IMR-90 (cell line): ENCODE measurements at regions not wholly inside any gene's neighbourhood (a gene's known extent, or its start where the extent isn't known, plus 50 kb on each side); places are given as distances from the start of the nearest gene placed in this dataset.

ENCODE experiments used
- ATAC-seq: fragments of 200-7000 bp; cut with Tn5 transposase; 2 replicates; pipeline ENCODE4 v1.9.1; 2020; ENCODE audit warnings: low read depth, mild to moderate bottlenecking, moderate library complexity
- BruUV-seq: library from RNA; stranded (reverse); fragments of 400-500 nt; replicated peaks from 2 replicates; lab custom pipeline; 2021; lab: Mats Ljungman, UMichigan
- CTCF ChIA-PET: fragments of 300-600 bp; formaldehyde crosslinking; extraction: SDS; loops from one replicate; lab custom pipeline; 2021; ENCODE audit warnings: antibody characterized with exemption; lab: Yijun Ruan, JAX
- POLR2A ChIA-PET: fragments of 300-600 bp; sonication (Branson Sonifier 250); formaldehyde crosslinking; loops from one replicate; lab custom pipeline; 2022; ENCODE audit warnings: antibody characterized with exemption; ENCODE audit not compliant: unreplicated experiment; lab: Charles Lee
- DNase-seq: peaks from one replicate; pipeline ENCODE4 v3.0.0; 2013
- H2AFZ ChIP-seq: replicated peaks from 2 replicates; pipeline ENCODE3; 2013; ENCODE audit warnings: low read length, mild to moderate bottlenecking; ENCODE audit not compliant: poor library complexity
- H2AK5ac ChIP-seq: 2 replicates; pipeline ENCODE4 v1.6.1; 2013; ENCODE audit warnings: low read depth, low read length, inconsistent platforms
- H2AK9ac ChIP-seq: replicated peaks from 2 replicates; pipeline ENCODE3; 2013; ENCODE audit warnings: mild to moderate bottlenecking, low read depth, low read length, moderate library complexity; ENCODE audit not compliant: poor library complexity
- H2BK120ac ChIP-seq: 2 replicates; pipeline ENCODE4 v1.6.1; 2013; ENCODE audit warnings: low read depth, low read length, inconsistent platforms
- H2BK15ac ChIP-seq: 3 replicates; pipeline ENCODE4 v1.6.1; 2013; ENCODE audit warnings: low read depth, low read length, inconsistent platforms
- H2BK20ac ChIP-seq: 2 replicates; pipeline ENCODE4 v1.6.1; 2013; ENCODE audit warnings: low read depth, mild to moderate bottlenecking, inconsistent platforms, low read length, moderate library complexity
- H2BK5ac ChIP-seq: 2 replicates; pipeline ENCODE4 v1.6.1; 2013; ENCODE audit warnings: mild to moderate bottlenecking, low read depth, low read length, inconsistent platforms; ENCODE audit not compliant: poor library complexity, severe bottlenecking
- H3K14ac ChIP-seq: replicated peaks from 2 replicates; pipeline ENCODE4 v1.6.1; 2013; ENCODE audit warnings: low read depth, low read length, inconsistent platforms
- H3K18ac ChIP-seq: 2 replicates; pipeline ENCODE4 v1.6.1; 2013; ENCODE audit warnings: low read depth, low read length, control low read depth
- H3K23ac ChIP-seq: 2 replicates; pipeline ENCODE4 v1.6.1; 2013; ENCODE audit warnings: low read depth, low read length, inconsistent platforms
- H3K27ac ChIP-seq: 2 replicates; pipeline ENCODE4 v1.5.1; 2013; ENCODE audit warnings: mild to moderate bottlenecking, control low read depth, low read length; ENCODE audit not compliant: insufficient read depth
- H3K27me3 ChIP-seq: 2 replicates; pipeline ENCODE4 v1.6.1; 2013; ENCODE audit warnings: low read length; ENCODE audit not compliant: control insufficient read depth, insufficient read depth
- H3K36me3 ChIP-seq: 2 replicates; pipeline ENCODE4 v1.6.1; 2013; ENCODE audit warnings: low read length, mixed read lengths; ENCODE audit not compliant: control insufficient read depth, insufficient read depth
- H3K4ac ChIP-seq: 2 replicates; pipeline ENCODE4 v1.6.1; 2013; ENCODE audit warnings: low read depth, low read length, inconsistent platforms
- H3K4me1 ChIP-seq: 2 replicates; pipeline ENCODE4 v1.6.1; 2013; ENCODE audit warnings: low read length, mixed read lengths; ENCODE audit not compliant: control insufficient read depth, insufficient read depth
- H3K4me2 ChIP-seq: 2 replicates; pipeline ENCODE4 v1.6.1; 2013; ENCODE audit warnings: low read depth, mild to moderate bottlenecking, control low read depth, low read length, moderate library complexity
- H3K4me3 ChIP-seq: 2 replicates; pipeline ENCODE4 v1.5.1; 2013; ENCODE audit warnings: low read depth, mild to moderate bottlenecking, control low read depth, low read length, moderate library complexity; ENCODE audit not compliant: insufficient read depth
- H3K56ac ChIP-seq: 2 replicates; pipeline ENCODE4 v1.6.1; 2013; ENCODE audit warnings: low read length, inconsistent platforms; ENCODE audit not compliant: insufficient read depth; ENCODE audit errors: extremely low read depth
- H3K79me1 ChIP-seq, 2 experiments: 2 replicates each; pipeline ENCODE4 v1.6.1; 2013; ENCODE audit warnings: low read length in 2 of 2, inconsistent platforms in 1 of 2, low read depth in 1 of 2
- H3K9ac ChIP-seq: 2 replicates; pipeline ENCODE4 v1.6.1; 2013; ENCODE audit warnings: low read depth, low read length, control low read depth
- H3K9me1 ChIP-seq: 2 replicates; pipeline ENCODE4 v1.6.1; 2013; ENCODE audit warnings: low read length, inconsistent platforms; ENCODE audit not compliant: insufficient read depth
- H3K9me3 ChIP-seq: 2 replicates; pipeline ENCODE4 v1.6.1; 2013; ENCODE audit warnings: low read length; ENCODE audit not compliant: control insufficient read depth, insufficient read depth
- H4K20me1 ChIP-seq: 2 replicates; pipeline ENCODE4 v1.6.1; 2013; ENCODE audit warnings: low read length, inconsistent platforms; ENCODE audit not compliant: insufficient read depth
- H4K5ac ChIP-seq: 2 replicates; pipeline ENCODE4 v1.6.1; 2013; ENCODE audit warnings: mild to moderate bottlenecking, low read depth, low read length, control low read depth
- H4K8ac ChIP-seq, 2 experiments: 2 replicates each; pipeline ENCODE4 v1.6.1; 2013; ENCODE audit warnings: low read depth in 2 of 2, low read length in 2 of 2, control low read depth in 1 of 2, inconsistent platforms in 1 of 2
- H4K91ac ChIP-seq: 2 replicates; pipeline ENCODE4 v1.6.1; 2013; ENCODE audit warnings: low read depth, low read length, inconsistent platforms; ENCODE audit not compliant: insufficient read depth
- CEBPB ChIP-seq: IDR thresholded peaks from 2 replicates; pipeline ENCODE4 v1.6.1; 2012; ENCODE audit warnings: low read depth, low read length, improper control_type of control experiment
- CHD1 ChIP-seq: IDR thresholded peaks from 2 replicates; pipeline ENCODE4 v1.6.1; 2012; ENCODE audit warnings: low read depth, low read length, improper control_type of control experiment
- FOS ChIP-seq: fragments of 150-350 bp; IDR thresholded peaks from 2 replicates; pipeline ENCODE4 v1.6.1; 2016; ENCODE audit warnings: low read depth, low read length
- MAFK ChIP-seq: IDR thresholded peaks from 2 replicates; pipeline ENCODE4 v1.6.1; 2012; ENCODE audit warnings: low read depth, low read length, improper control_type of control experiment
- MAZ ChIP-seq: IDR thresholded peaks from 2 replicates; pipeline ENCODE4 v1.6.1; 2012; ENCODE audit warnings: low read depth, mild to moderate bottlenecking, low read length, improper control_type of control experiment, moderate library complexity, borderline replicate concordance
- MXI1 ChIP-seq: IDR thresholded peaks from 2 replicates; pipeline ENCODE4 v1.6.1; 2012; ENCODE audit warnings: low read depth, mild to moderate bottlenecking, low read length, moderate library complexity, borderline replicate concordance
- NFE2L2 ChIP-seq: fragments of 150-350 bp; IDR thresholded peaks from 2 replicates; pipeline ENCODE4 v1.6.1; 2016; ENCODE audit warnings: low read depth, mild to moderate bottlenecking, low read length
- POLR2A ChIP-seq: IDR thresholded peaks from 2 replicates; pipeline ENCODE4 v1.6.1; 2012; ENCODE audit warnings: mild to moderate bottlenecking, low read depth, low read length
- RAD21 ChIP-seq: IDR thresholded peaks from 2 replicates; pipeline ENCODE4 v1.6.1; 2012; ENCODE audit warnings: low read length, improper control_type of control experiment
- RCOR1 ChIP-seq: IDR thresholded peaks from 2 replicates; pipeline ENCODE4 v1.6.1; 2012; ENCODE audit warnings: mild to moderate bottlenecking, low read length, improper control_type of control experiment; ENCODE audit not compliant: insufficient replicate concordance
- RFX5 ChIP-seq: IDR thresholded peaks from 2 replicates; pipeline ENCODE4 v1.8.0; 2012; ENCODE audit warnings: low read depth, mild to moderate bottlenecking, low read length, moderate library complexity
- SMC3 ChIP-seq: fragments of 150-350 bp; IDR thresholded peaks from 2 replicates; pipeline ENCODE4 v1.6.1; 2016; ENCODE audit warnings: low read depth, mild to moderate bottlenecking, antibody characterized with exemption, low read length, moderate library complexity
- WGBS, 2 experiments: methylation state at CpG; one replicate each; pipeline versions ENCODE4 v1.1.5 to v1.1.7; 2013; ENCODE audit warnings: missing lambda C conversion rate in 2 of 2; ENCODE audit not compliant: insufficient read length in 1 of 2; ENCODE audit errors: extremely low coverage in 2 of 2; 5-methylcytosine and 5-hydroxymethylcytosine counted together
- dilution Hi-C: fragments of 300-500 bp; cut with HindIII; formaldehyde crosslinking; loops from one replicate; pipeline ENCODE4 v1.14.3; 2018; ENCODE audit warnings: low sequenced_read_pairs; ENCODE audit not compliant: unreplicated experiment
- in situ Hi-C: fragments of 300-500 bp; cut with MboI; formaldehyde crosslinking; loops from 3 replicates; pipeline ENCODE4 v1.14.3; 2019; ENCODE audit warnings: low sequenced_read_pairs, inconsistent platforms, mixed read lengths
- intact Hi-C: fragments of 100-400 bp; cut with micrococcal nuclease; formaldehyde crosslinking; loops from 2 replicates; pipeline ENCODE4 v1.10.0; 2022
- TF ChIP-seq, protein P1 (sequence below): conservative IDR thresholded peaks from 2 replicates; pipeline ENCODE4 v1.5.1; 2012; ENCODE audit warnings: mild to moderate bottlenecking, low read depth, low read length, improper control_type of control experiment
- TF ChIP-seq, protein P2 (sequence below): fragments of 150-350 bp; IDR thresholded peaks from 2 replicates; pipeline ENCODE4 v1.6.1; 2017; ENCODE audit warnings: mild to moderate bottlenecking, antibody characterized with exemption, low read length, low read depth
- TF ChIP-seq, protein P3 (sequence below): fragments of 150-350 bp; IDR thresholded peaks from 2 replicates; pipeline ENCODE4 v1.6.1; 2016; ENCODE audit warnings: low read depth, mild to moderate bottlenecking, low read length, moderate library complexity, borderline replicate concordance

- no peak overlapping the region for H3K9ac ChIP-seq
- ATAC-seq (no peak), DNase-seq (no peak)
- no peaks in the 10 kb centered on the region for H4K20me1 ChIP-seq
- no peak overlapping the region for H4K8ac ChIP-seq
- no TSS peak for BruUV-seq
- TF ChIP-seq MAFK (no peak), FOS (no peak), SMC3 (no peak), NFE2L2 (no peak), POLR2A (no peak), MXI1 (no peak), RFX5 (no peak), CEBPB (no peak), RCOR1 (no peak), CHD1 (no peak), RAD21 (no peak), MAZ (no peak)
- TF ChIP-seq, protein P1, sequence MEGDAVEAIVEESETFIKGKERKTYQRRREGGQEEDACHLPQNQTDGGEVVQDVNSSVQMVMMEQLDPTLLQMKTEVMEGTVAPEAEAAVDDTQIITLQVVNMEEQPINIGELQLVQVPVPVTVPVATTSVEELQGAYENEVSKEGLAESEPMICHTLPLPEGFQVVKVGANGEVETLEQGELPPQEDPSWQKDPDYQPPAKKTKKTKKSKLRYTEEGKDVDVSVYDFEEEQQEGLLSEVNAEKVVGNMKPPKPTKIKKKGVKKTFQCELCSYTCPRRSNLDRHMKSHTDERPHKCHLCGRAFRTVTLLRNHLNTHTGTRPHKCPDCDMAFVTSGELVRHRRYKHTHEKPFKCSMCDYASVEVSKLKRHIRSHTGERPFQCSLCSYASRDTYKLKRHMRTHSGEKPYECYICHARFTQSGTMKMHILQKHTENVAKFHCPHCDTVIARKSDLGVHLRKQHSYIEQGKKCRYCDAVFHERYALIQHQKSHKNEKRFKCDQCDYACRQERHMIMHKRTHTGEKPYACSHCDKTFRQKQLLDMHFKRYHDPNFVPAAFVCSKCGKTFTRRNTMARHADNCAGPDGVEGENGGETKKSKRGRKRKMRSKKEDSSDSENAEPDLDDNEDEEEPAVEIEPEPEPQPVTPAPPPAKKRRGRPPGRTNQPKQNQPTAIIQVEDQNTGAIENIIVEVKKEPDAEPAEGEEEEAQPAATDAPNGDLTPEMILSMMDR: no peak
- TF ChIP-seq, protein P2, sequence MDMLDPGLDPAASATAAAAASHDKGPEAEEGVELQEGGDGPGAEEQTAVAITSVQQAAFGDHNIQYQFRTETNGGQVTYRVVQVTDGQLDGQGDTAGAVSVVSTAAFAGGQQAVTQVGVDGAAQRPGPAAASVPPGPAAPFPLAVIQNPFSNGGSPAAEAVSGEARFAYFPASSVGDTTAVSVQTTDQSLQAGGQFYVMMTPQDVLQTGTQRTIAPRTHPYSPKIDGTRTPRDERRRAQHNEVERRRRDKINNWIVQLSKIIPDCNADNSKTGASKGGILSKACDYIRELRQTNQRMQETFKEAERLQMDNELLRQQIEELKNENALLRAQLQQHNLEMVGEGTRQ: no peak
- TF ChIP-seq, protein P3, sequence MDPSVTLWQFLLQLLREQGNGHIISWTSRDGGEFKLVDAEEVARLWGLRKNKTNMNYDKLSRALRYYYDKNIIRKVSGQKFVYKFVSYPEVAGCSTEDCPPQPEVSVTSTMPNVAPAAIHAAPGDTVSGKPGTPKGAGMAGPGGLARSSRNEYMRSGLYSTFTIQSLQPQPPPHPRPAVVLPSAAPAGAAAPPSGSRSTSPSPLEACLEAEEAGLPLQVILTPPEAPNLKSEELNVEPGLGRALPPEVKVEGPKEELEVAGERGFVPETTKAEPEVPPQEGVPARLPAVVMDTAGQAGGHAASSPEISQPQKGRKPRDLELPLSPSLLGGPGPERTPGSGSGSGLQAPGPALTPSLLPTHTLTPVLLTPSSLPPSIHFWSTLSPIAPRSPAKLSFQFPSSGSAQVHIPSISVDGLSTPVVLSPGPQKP: no peak
- ChIA-PET POLR2A (no interaction called here), CTCF (no interaction called here)
- H3K27ac ChIP-seq: no peak overlapping the region
- H3K27me3 ChIP-seq: no peaks in the 10 kb centered on the region
- peaks cover 2% of the 10 kb centered on the region; the same call in 1 of the 2 replicates for H3K4me1 ChIP-seq
- no peak overlapping the region for H3K56ac ChIP-seq
- H4K5ac ChIP-seq: no peak overlapping the region
- no peak overlapping the region for H3K14ac ChIP-seq
- intact Hi-C loops: no loop called here
- H2BK20ac ChIP-seq: no peak overlapping the region
- no peak overlapping the region for H2BK5ac ChIP-seq
- no peaks in the 10 kb centered on the region for H3K9me3 ChIP-seq
- no peak overlapping the region for H2AK5ac ChIP-seq
- no peaks in the 10 kb centered on the region for H3K36me3 ChIP-seq
- H2AFZ ChIP-seq: no peak overlapping the region
- dilution Hi-C loops: no loop called here
- no peak overlapping the region for H3K4me2 ChIP-seq
- H4K91ac ChIP-seq: no peak overlapping the region
- no peak overlapping the region for H3K4me3 ChIP-seq
- H2BK15ac ChIP-seq: no peak overlapping the region
- WGBS, 2 experiments: no CpG with 5 or more reads among the region's 3 CpGs
- H3K23ac ChIP-seq: no peak overlapping the region
- no peak overlapping the region for H3K18ac ChIP-seq
- no peak overlapping the region for H2BK120ac ChIP-seq
- H3K9me1 ChIP-seq: no peaks in the 10 kb centered on the region
- H3K79me1 ChIP-seq: no peaks in the 10 kb centered on the region
- no peak overlapping the region for H3K4ac ChIP-seq
- no peak overlapping the region for H2AK9ac ChIP-seq
- in situ Hi-C loops: no loop called here
Measured at GRCh38 chr4:53644607-53645006, 53.3 kb upstream of the LNX1 start.
